ENCODE measurements at regions not wholly inside any gene's neighbourhood (a gene's known extent, or its start where the extent isn't known, plus 50 kb on each side); places are given as distances from the start of the nearest gene placed in this dataset.

GRCh38 chr15:58279654-58280053 is 141.5 kb downstream of the AQP9 start (continued):
- no peak for TF ChIP-seq NFAT5 (CRISPR knock-in tag; IDR thresholded peaks at IDR 0.05)
- TF ChIP-seq FOXK2 (IDR thresholded peaks at IDR 0.05), result no peak
- TF ChIP-seq ZNF672 (CRISPR knock-in tag; IDR thresholded peaks at IDR 0.05), result no peak

GRCh38 chr15:58282060-58282708 is 144.0 kb downstream of the AQP9 start:
- peak; percentile 58 for DNase-seq (ENCODE audit: low spot score)
- Histone ChIP-seq H3K36me3 (replicated peaks in 1 of 2; ENCODE audit: control insufficient read depth in 1 of 2, insufficient read depth in 2 of 2, low read length in 2 of 2) (no peaks in the 10 kb centered on the region), H3K4me3 (replicated peaks in 1 of 3; ENCODE audit: insufficient read depth in 1 of 3, low read depth in 2 of 3, low read length in 3 of 3) (no peak overlapping the region), H2AFZ (ENCODE audit: low read length) (no peak overlapping the region), H3K9me3 (ENCODE audit: low read length) (no peaks in the 10 kb centered on the region), H3K4me2 (ENCODE audit: low read depth, low read length) (peak overlapping the region; percentile 44), H3K27ac (ENCODE audit: extremely low read length, insufficient read depth, low read length) (peak overlapping the region; percentile 78), H3K27me3 (ENCODE audit: control insufficient read depth in 1 of 2, insufficient read depth in 2 of 2, low read length in 2 of 2) (no peaks in the 10 kb centered on the region), H4K20me1 (ENCODE audit: insufficient read depth, low read length) (no peaks in the 10 kb centered on the region), H3K79me2 (ENCODE audit: insufficient read depth, low read length) (no peaks in the 10 kb centered on the region), H3K4me1 (ENCODE audit: insufficient read depth, low read length) (peaks cover 56% of the 10 kb centered on the region), H3K9ac (ENCODE audit: insufficient read depth, low read depth, low read length) (no peak overlapping the region; the same call in 1 of the 2 replicates)
- ChIA-PET POLR2A (no interaction called here), CTCF (ENCODE audit: low intra/inter-chr PET ratio, low total read pairs) (no interaction called here)
- no TSS peak for BruUV-seq (replicated peaks)
- WGBS (ENCODE audit: low lambda C conversion rate), result 54% methylated on average over 3 of the region's 3 CpGs
- intact Hi-C loops (cut with micrococcal nuclease; ENCODE audit: unreplicated experiment) (loop anchor here (10.0 kb wide), 1 partner anchor 53 kb away; no protein-coding TSS in a partner anchor), in situ Hi-C loops (cut with HindIII; ENCODE audit: extremely low pct_ligation_motif_present, low pct_unique_long_range_greater_than_20kb) (no loop called here)
- peak; percentile 62 for FAIRE-seq
- ATAC-seq, result peak; percentile 30
- TF ChIP-seq KDM4B (CRISPR knock-in tag; IDR thresholded peaks at IDR 0.05) (no peak), NCOR1 (IDR thresholded peaks at IDR 0.05; ENCODE audit: borderline replicate concordance, low read length) (peak; percentile 64; the same call in 1 of the 2 replicates), BCL3 (CRISPR knock-in tag; IDR thresholded peaks at IDR 0.05) (no peak), HES4 (CRISPR knock-in tag; IDR thresholded peaks at IDR 0.05; ENCODE audit: borderline replicate concordance) (no peak), MXI1 (IDR thresholded peaks at IDR 0.05; ENCODE audit: borderline replicate concordance, low read depth, low read length) (0 out of 3 replicates have a peak, but pooled peaks have one; percentile 18), ZFP36L1 (CRISPR knock-in tag; IDR thresholded peaks at IDR 0.05) (no peak), BHLHE40 (IDR thresholded peaks at IDR 0.05; ENCODE audit: low read length) (no peak), NCOA2 (CRISPR knock-in tag; IDR thresholded peaks at IDR 0.05) (peak; percentile 50), BCL6 (CRISPR knock-in tag; IDR thresholded peaks at IDR 0.05) (peak; percentile 93), PLSCR1 (CRISPR knock-in tag; IDR thresholded peaks at IDR 0.05; ENCODE audit: borderline replicate concordance) (no peak), PRDM4 (CRISPR knock-in tag; IDR thresholded peaks at IDR 0.05; ENCODE audit: borderline replicate concordance) (no peak)
